ENCODE measurements at regions not wholly inside any gene's neighbourhood (a gene's known extent, or its start where the extent isn't known, plus 50 kb on each side); places are given as distances from the start of the nearest gene placed in this dataset.

- Mint-ChIP-seq H3K9me3 (ENCODE audit: low read depth) (peaks cover 4% of the 10 kb centered on the region), H3K27ac (no peak overlapping the region), H3K4me1 (ENCODE audit: low read depth) (no peaks in the 10 kb centered on the region), H3K4me3 (ENCODE audit: low read depth) (no peak overlapping the region), H3K27me3 (peaks cover 11% of the 10 kb centered on the region), H3K36me3 (ENCODE audit: insufficient read depth) (no peaks in the 10 kb centered on the region)
- no peak for TF ChIP-seq CTCF (IDR thresholded peaks at IDR 0.05; ENCODE audit: unreplicated experiment)
- DNase-seq (ENCODE audit: low spot score, unreplicated experiment) = no peak
Measured at GRCh38 chr12:115387467-115387901, 703.5 kb upstream of the TBX3 start.

GRCh38 chr12:115386946-115387345 is 703.0 kb upstream of the TBX3 start:
- no peak for DNase-seq (ENCODE audit: low spot score, unreplicated experiment)
- peaks cover 14% of the 10 kb centered on the region for H3K27me3 Mint-ChIP-seq
- H3K9me3 Mint-ChIP-seq (ENCODE audit: low read depth) = peaks cover 4% of the 10 kb centered on the region
- no peak overlapping the region for H3K4me3 Mint-ChIP-seq (ENCODE audit: low read depth)
- no peak for TF ChIP-seq CTCF (IDR thresholded peaks at IDR 0.05; ENCODE audit: unreplicated experiment)
- no peak overlapping the region for H3K27ac Mint-ChIP-seq
- H3K4me1 Mint-ChIP-seq (ENCODE audit: low read depth) = no peaks in the 10 kb centered on the region
- no peaks in the 10 kb centered on the region for H3K36me3 Mint-ChIP-seq (ENCODE audit: insufficient read depth)

GRCh38 chr12:115385141-115385540 is 701.2 kb upstream of the TBX3 start:
- TF ChIP-seq CTCF (IDR thresholded peaks at IDR 0.05; ENCODE audit: unreplicated experiment) = no peak
- no peak overlapping the region for H3K4me3 Mint-ChIP-seq (ENCODE audit: low read depth)
- no peaks in the 10 kb centered on the region for H3K9me3 Mint-ChIP-seq (ENCODE audit: low read depth)
- no peak overlapping the region for H3K27ac Mint-ChIP-seq
- H3K36me3 Mint-ChIP-seq (ENCODE audit: insufficient read depth) = no peaks in the 10 kb centered on the region
- peaks cover 5% of the 10 kb centered on the region for H3K4me1 Mint-ChIP-seq (ENCODE audit: low read depth)
- peaks cover 30% of the 10 kb centered on the region for H3K27me3 Mint-ChIP-seq
- no peak for DNase-seq (ENCODE audit: low spot score, unreplicated experiment)

GRCh38 chr12:115384391-115384790 is 700.4 kb upstream of the TBX3 start:
- DNase-seq (ENCODE audit: low spot score, unreplicated experiment) = no peak
- no peak for TF ChIP-seq CTCF (IDR thresholded peaks at IDR 0.05; ENCODE audit: unreplicated experiment)
- no peaks in the 10 kb centered on the region for H3K36me3 Mint-ChIP-seq (ENCODE audit: insufficient read depth)
- H3K4me3 Mint-ChIP-seq (ENCODE audit: low read depth) = no peak overlapping the region
- no peak overlapping the region for H3K27ac Mint-ChIP-seq
- H3K27me3 Mint-ChIP-seq = peaks cover 38% of the 10 kb centered on the region
- peaks cover 12% of the 10 kb centered on the region for H3K4me1 Mint-ChIP-seq (ENCODE audit: low read depth)
- H3K9me3 Mint-ChIP-seq (ENCODE audit: low read depth) = no peaks in the 10 kb centered on the region

- no peak overlapping the region for H3K4me3 Mint-ChIP-seq (ENCODE audit: low read depth)
- TF ChIP-seq CTCF (IDR thresholded peaks at IDR 0.05; ENCODE audit: unreplicated experiment) = no peak
- H3K27me3 Mint-ChIP-seq = peaks cover 39% of the 10 kb centered on the region
- peaks cover 13% of the 10 kb centered on the region for H3K4me1 Mint-ChIP-seq (ENCODE audit: low read depth)
- H3K27ac Mint-ChIP-seq = no peak overlapping the region
- no peaks in the 10 kb centered on the region for H3K36me3 Mint-ChIP-seq (ENCODE audit: insufficient read depth)
- no peak for DNase-seq (ENCODE audit: low spot score, unreplicated experiment)
- H3K9me3 Mint-ChIP-seq (ENCODE audit: low read depth) = no peaks in the 10 kb centered on the region
Measured at GRCh38 chr12:115383668-115384067, 699.7 kb upstream of the TBX3 start.
